Inferior parietal cortex (tissue), 1 donor: ENCODE measurements at regions not wholly inside any gene's neighbourhood (a gene's known extent, or its start where the extent isn't known, plus 50 kb on each side); places are given as distances from the start of the nearest gene placed in this dataset.
"Not testable (repeated sequence)": the region's sequence is repeated elsewhere in the genome, so short reads cannot be mapped to it uniquely, and the experiment has no call there.

Experiments
- DNase-seq: peaks from one replicate; pipeline ENCODE4 v3.0.0-alpha.2; 2016; ENCODE audit errors: extremely low spot score

- DNase-seq, result no peak
Measured at GRCh38 chr14:58887931-58888330, 250.2 kb downstream of the DACT1 start.

- no peak for DNase-seq
Measured at GRCh38 chr14:58898655-58899316, 261.0 kb downstream of the DACT1 start.

GRCh38 chr14:58899317-58899713 is 261.6 kb downstream of the DACT1 start:
- DNase-seq, result no peak

GRCh38 chr14:58901826-58902225 is 264.1 kb downstream of the DACT1 start:
- no peak for DNase-seq

- DNase-seq, result no peak
Measured at GRCh38 chr14:58904776-58905175, 267.0 kb downstream of the DACT1 start.

GRCh38 chr14:58907803-58908202 is 270.0 kb downstream of the DACT1 start:
- DNase-seq, result no peak

- no peak for DNase-seq
Measured at GRCh38 chr14:58912287-58912686, 274.5 kb downstream of the DACT1 start.

GRCh38 chr14:58912799-58913432 is 275.2 kb downstream of the DACT1 start:
- no peak for DNase-seq

GRCh38 chr14:58914279-58914855 is 274.1 kb upstream of the DAAM1 start:
- no peak for DNase-seq

- no peak for DNase-seq
Measured at GRCh38 chr14:58915646-58916045, 272.8 kb upstream of the DAAM1 start.

GRCh38 chr14:58918066-58918738 is 270.3 kb upstream of the DAAM1 start:
- no peak for DNase-seq

- no peak for DNase-seq
Measured at GRCh38 chr14:58919217-58919616, 269.2 kb upstream of the DAAM1 start.

- DNase-seq, result no peak
Measured at GRCh38 chr14:58920230-58920629, 268.2 kb upstream of the DAAM1 start.

GRCh38 chr14:58922201-58922940 is 266.1 kb upstream of the DAAM1 start:
- not testable (repeated sequence) for DNase-seq

- DNase-seq, result no peak
Measured at GRCh38 chr14:58923751-58924405, 264.6 kb upstream of the DAAM1 start.

- no peak for DNase-seq
Measured at GRCh38 chr14:58941629-58942028, 246.8 kb upstream of the DAAM1 start.

- no peak for DNase-seq
Measured at GRCh38 chr14:58942516-58942915, 246.0 kb upstream of the DAAM1 start.

GRCh38 chr14:58944343-58944967 is 244.0 kb upstream of the DAAM1 start:
- DNase-seq, result no peak

- no peak for DNase-seq
Measured at GRCh38 chr14:58944968-58945356, 243.5 kb upstream of the DAAM1 start.

- DNase-seq, result no peak
Measured at GRCh38 chr14:58946431-58946830, 242.0 kb upstream of the DAAM1 start.

- DNase-seq, result no peak
Measured at GRCh38 chr14:58947156-58947555, 241.3 kb upstream of the DAAM1 start.
